ENCODE measurements at regions not wholly inside any gene's neighbourhood (a gene's known extent, or its start where the extent isn't known, plus 50 kb on each side); places are given as distances from the start of the nearest gene placed in this dataset.
"Not testable (repeated sequence)": the region's sequence is repeated elsewhere in the genome, so short reads cannot be mapped to it uniquely, and the experiment has no call there.

- in situ Hi-C loops (cut with HindIII; ENCODE audit: low sequenced_read_pairs): no loop called here
Measured at GRCh38 chr7:85381212-85381611, 194.4 kb upstream of the SEMA3D start.

GRCh38 chr7:85376589-85376988, 189.7 kb upstream of the SEMA3D start:
- in situ Hi-C loops (cut with HindIII; ENCODE audit: low sequenced_read_pairs): no loop called here

DNA sequence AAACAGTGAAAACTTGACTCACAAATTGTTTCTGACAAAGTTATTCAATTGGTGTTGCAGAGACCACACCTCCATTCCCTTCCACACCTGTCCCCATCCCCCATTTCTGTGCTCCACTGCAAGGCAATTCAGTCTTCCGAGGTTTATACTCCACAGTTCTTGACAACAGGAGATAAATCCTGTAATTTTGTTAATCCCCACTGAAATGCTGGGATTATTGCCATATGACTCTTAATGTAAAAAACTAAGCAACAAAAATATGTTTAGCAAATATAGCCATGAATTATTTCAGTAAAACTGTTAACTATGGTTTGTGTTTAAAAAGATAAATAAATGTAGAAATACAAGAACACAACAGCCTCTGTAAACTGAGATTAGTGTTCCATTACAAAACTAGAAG, 170.1 kb upstream of the SEMA3D start:
- in situ Hi-C loops (cut with HindIII; ENCODE audit: low sequenced_read_pairs): no loop called here

GRCh38 chr7:85343484-85343883, 156.6 kb upstream of the SEMA3D start:
- in situ Hi-C loops (cut with HindIII; ENCODE audit: low sequenced_read_pairs): no loop called here

- in situ Hi-C loops (cut with HindIII; ENCODE audit: low sequenced_read_pairs): no loop called here
Measured at GRCh38 chr7:85342781-85343180, 155.9 kb upstream of the SEMA3D start.

DNA sequence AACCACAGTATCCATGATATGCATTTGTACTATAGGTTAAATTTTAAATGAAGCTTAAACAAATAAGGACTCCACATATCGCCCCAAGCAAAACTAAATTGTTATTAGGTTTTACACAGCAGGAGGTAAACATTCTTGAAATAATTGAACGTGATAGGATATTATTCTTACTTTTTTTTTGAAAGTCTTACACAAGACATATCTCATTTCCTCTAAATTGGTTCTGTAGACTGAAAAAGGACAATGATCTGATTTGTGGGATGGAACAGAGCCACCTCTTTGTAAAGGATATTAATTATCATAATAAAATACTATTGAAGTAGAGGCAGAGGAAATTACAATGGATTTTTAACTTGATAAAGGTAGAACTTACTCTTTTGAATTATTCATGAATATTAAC, 155.1 kb upstream of the SEMA3D start:
- in situ Hi-C loops (cut with HindIII; ENCODE audit: low sequenced_read_pairs): no loop called here

- in situ Hi-C loops (cut with HindIII; ENCODE audit: low sequenced_read_pairs): no loop called here
Measured at GRCh38 chr7:85341121-85341520, 154.3 kb upstream of the SEMA3D start.

GRCh38 chr7:85336086-85336485, 149.2 kb upstream of the SEMA3D start:
- in situ Hi-C loops (cut with HindIII; ENCODE audit: low sequenced_read_pairs): no loop called here

DNA sequence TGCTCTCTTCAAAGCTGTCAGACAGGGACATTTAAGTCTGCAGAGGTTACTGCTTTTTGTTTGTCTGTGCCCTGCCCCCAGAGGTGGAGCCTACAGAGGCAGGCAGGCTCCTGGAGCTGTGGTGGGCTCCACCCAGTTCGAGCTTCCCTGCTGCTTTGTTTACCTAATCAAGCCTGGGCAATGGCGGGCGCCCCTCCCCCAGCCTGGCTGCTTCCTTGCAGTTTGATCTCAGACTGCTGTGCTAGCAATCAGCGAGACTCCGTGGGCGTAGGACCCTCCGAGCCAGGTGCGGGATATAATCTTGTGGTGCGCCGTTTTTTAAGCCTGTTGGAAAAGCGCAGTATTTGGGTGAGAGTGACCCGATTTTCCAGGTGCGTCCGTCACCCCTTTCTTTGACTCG, 148.3 kb upstream of the SEMA3D start:
- in situ Hi-C loops (cut with HindIII; ENCODE audit: low sequenced_read_pairs): not testable (repeated sequence)

DNA sequence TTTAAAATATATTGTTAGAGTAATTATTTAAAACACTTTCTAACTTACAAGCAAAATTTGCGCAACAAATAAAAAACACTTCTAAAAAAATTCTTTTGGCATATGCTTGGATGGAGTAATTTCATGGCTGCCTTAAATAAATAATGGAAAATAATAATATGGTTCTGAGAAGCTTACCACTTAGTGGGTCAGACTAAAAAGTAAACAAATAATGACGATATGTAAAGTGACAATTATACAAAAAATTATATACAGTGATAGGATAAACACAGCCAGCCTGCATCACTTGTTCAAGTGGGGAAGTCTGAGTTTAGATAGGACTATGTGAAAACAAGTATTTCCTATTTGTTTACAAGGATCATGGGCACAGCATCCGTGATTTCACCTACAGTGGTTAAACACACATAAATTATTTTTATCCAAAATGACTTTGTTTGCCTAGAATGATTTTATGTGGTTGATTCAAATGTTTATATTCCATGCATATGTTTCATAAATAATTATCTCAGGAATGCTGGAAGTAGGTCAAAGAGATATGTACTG, 141.7 kb upstream of the SEMA3D start:
- in situ Hi-C loops (cut with HindIII; ENCODE audit: low sequenced_read_pairs): no loop called here

DNA sequence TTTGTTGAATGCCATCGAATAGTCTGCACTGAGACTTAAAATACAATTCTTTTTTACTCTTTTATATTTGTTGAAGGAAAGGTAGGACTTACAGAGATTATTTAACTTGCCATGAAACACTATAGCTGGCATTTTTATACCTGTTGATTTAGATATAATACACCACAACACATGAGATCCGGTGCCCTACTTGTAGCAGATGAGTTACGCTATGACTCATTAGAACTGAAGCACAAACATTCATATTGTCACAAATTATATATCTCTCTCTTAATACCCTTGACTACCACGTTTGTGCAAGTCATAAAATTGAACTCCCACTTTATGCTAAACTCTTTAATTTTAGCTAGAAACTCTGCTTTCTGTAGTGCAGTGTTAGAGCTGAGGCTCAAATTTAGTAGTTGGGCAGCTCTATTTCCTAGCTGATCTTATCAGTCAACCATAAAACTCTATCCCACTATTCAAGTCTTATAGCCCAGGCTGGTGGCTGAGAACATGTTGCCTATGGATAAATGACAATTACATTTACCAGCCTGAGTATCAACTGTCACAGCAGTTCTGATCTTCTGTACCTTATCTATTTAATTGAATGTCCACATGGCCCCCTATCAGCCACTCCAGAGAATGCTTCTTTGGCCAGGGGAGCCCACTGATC, 137.4 kb upstream of the SEMA3D start:
- in situ Hi-C loops (cut with HindIII; ENCODE audit: low sequenced_read_pairs): no loop called here

DNA sequence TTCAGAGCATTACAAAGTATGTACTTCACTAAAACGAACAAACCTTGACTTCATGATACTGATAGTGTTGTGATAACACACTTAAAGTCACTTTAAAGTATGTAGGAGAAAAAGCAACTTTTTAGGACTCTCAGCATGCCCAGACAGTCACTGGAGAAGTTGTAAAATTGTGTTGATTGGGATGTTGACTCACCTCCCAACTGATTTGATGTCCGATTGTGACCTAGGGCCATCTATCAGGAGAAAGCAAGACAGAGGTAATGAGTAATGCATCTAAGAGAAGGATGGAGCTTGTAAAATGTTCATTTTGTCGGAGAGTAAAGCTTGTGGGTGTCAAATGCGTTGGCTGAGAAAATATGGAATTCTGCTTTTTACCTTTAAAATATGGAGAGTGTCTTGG, 135.4 kb upstream of the SEMA3D start:
- in situ Hi-C loops (cut with HindIII; ENCODE audit: low sequenced_read_pairs): no loop called here

- in situ Hi-C loops (cut with HindIII; ENCODE audit: low sequenced_read_pairs): no loop called here
Measured at GRCh38 chr7:85320699-85321476, 134.0 kb upstream of the SEMA3D start.

GRCh38 chr7:85316489-85316888, 129.6 kb upstream of the SEMA3D start:
- in situ Hi-C loops (cut with HindIII; ENCODE audit: low sequenced_read_pairs): no loop called here

DNA sequence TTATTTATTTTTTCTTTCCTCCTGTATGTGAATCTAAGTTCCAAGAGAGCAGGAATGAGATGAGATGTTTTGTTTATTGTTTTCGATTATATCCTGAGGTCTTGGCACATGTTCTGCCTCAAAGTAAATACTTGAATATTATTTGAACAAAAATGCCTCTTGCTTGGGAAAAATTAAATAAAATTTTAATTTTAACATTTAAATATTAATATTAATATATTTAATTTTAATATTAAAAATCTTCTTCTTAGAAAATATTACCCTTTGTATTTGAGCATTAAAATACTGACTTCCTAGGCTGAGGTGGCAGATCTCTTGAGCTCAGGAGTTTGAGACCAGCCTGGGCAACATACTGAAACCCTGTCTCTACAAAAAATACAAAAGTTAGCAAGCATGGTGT, 123.4 kb upstream of the SEMA3D start:
- in situ Hi-C loops (cut with HindIII; ENCODE audit: low sequenced_read_pairs): no loop called here

DNA sequence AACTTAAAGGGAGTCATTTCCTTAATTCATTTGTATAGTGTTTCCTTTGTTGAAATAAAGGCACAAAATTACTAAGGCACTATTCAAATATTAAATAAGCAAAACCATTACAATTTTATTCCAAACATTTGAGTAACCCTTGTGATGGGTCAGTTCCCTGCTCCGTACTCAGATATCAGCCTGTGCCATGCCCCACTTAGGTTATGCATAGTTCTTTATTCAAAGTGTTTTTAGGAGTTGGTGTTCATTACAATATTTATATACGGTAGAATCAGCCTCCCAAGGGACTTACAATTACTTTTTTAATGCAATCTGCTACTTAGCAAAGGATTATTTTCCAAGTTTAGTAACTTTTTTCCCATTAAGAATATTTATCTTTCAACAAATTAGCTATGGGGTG, 119.3 kb upstream of the SEMA3D start:
- in situ Hi-C loops (cut with HindIII; ENCODE audit: low sequenced_read_pairs): no loop called here

DNA sequence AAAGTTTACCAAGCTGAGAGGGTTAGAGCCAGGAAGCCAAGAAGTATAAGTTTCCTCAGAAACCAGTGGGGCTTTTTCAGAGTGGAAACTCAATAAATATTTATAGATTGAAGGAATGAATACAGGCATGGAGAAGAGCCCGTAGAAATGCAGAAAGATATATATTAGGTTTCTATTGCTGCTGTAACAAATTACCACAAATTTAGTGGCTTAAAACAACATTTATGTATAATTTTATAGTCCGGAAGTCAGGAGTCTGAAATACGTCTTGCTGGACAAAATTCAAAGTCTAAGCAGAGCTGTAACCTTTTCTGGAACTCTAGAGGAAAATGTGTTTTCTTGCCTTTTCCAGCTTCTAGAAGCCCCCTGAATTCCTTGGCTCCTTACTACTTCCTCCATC, 107.3 kb upstream of the SEMA3D start:
- in situ Hi-C loops (cut with HindIII; ENCODE audit: low sequenced_read_pairs): no loop called here

GRCh38 chr7:85292908-85293576, 106.2 kb upstream of the SEMA3D start:
- in situ Hi-C loops (cut with HindIII; ENCODE audit: low sequenced_read_pairs): no loop called here

DNA sequence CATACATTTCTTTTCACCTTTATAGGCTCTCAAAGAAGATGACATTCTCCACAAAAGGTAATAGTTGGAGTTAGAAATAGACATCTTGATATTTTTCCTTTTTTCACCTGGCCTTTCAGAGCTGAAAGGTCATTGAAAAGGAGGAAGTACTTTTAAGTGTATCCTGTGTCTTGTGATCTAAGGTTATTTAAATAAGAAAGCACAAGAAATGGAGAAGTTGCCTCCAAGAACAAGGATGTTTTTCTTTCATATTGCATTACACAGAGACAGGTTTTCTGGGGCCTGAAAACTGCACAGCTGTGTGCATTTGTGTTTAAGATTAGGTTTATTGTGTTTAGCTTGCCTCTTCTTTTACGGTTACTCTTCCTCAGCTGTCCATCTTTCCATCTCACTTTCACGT, 103.4 kb upstream of the SEMA3D start:
- in situ Hi-C loops (cut with HindIII; ENCODE audit: low sequenced_read_pairs): no loop called here

DNA sequence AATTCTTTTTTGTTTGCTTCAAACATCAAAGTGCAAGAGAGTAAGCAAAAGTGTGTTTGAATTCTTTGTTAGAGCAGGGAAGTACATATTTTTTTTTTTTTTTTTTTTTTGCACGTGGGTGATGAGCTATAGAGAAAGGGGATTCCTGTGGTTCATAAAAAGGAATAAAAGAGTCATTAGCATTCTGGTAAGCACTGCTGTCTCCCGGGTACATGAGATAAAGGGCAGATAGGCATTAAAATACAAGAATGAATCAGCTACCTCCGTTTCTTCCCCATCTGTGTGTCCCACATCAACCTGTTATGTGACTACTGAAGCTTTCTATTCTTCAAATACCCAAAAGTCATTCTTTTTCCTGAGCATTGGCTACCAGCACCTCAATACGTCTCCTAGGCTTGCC, 102.4 kb upstream of the SEMA3D start:
- in situ Hi-C loops (cut with HindIII; ENCODE audit: low sequenced_read_pairs): no loop called here

DNA sequence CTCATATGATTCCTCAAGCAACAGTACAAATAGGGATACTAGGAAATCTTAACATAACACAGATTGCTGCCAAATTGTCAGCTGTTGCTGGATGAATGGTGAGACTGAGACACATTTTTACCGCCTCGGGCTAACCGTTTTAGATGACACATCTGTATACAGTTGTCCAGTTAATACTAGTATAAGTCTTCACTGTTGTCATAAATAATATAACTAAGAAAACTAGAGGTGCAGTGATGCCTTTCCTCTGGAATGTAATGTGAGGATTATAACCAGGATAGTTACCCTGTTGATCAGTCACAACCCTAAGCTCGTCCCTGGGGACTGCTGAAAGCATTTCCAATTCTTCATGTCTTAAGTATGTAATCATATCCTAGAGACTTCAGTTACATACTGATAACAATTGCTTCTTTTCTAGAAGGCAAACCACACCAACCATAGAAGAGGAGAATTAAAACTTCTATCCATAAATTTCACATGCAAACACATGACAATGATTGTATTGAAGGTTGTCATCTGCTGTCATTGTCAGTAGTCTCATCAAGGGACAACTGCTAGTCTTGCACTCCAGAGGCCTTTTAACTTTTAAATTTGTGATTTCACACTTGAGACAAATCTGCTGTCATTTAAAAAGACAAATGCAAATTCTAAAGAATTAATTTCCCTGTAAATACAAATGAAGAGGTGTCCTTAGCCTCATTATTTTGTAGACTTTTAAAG, 100.4 kb upstream of the SEMA3D start:
- in situ Hi-C loops (cut with HindIII; ENCODE audit: low sequenced_read_pairs): no loop called here

Measured in endothelial cell of hepatic sinusoid (primary cell).